GM23338 (cell line): ENCODE measurements at regions not wholly inside any gene's neighbourhood (a gene's known extent, or its start where the extent isn't known, plus 50 kb on each side); places are given as distances from the start of the nearest gene placed in this dataset.

Source experiments
- ATAC-seq: fragments of 200-7000 bp; cut with Tn5 transposase; 3 replicates; pipeline ENCODE4 v1.9.1; 2020
- DNase-seq: peaks from one replicate; pipeline ENCODE4 v3.0.0-alpha.2; 2015; ENCODE audit warnings: low spot score
- H2AFZ ChIP-seq: fragments of 200-600 bp; sonication (generic); 2 replicates; pipeline ENCODE4 v1.8.0; 2016; ENCODE audit warnings: antibody characterized with exemption, mild to moderate bottlenecking, moderate library complexity
- H3F3A ChIP-seq: fragments of 200-600 bp; sonication (generic); replicated peaks from 2 replicates; pipeline ENCODE4 v1.8.0; 2017; ENCODE audit warnings: antibody characterized with exemption, mixed run types, low read depth
- H3K27ac ChIP-seq: fragments of 200-600 bp; sonication (generic); 2 replicates; pipeline ENCODE4 v1.6.1; 2016; ENCODE audit warnings: low read depth
- H3K27me3 ChIP-seq: fragments of 200-600 bp; sonication (generic); 2 replicates; pipeline ENCODE4 v1.8.0; 2016; ENCODE audit warnings: mild to moderate bottlenecking, mixed run types, moderate library complexity; ENCODE audit not compliant: insufficient read depth
- H3K36me3 ChIP-seq: fragments of 200-600 bp; sonication (generic); 2 replicates; pipeline ENCODE4 v1.8.0; 2016; ENCODE audit warnings: mild to moderate bottlenecking; ENCODE audit not compliant: insufficient read depth
- H3K4me1 ChIP-seq: fragments of 200-600 bp; sonication (generic); 2 replicates; pipeline ENCODE4 v1.8.0; 2016; ENCODE audit warnings: mild to moderate bottlenecking, moderate library complexity; ENCODE audit not compliant: insufficient read depth
- H3K4me2 ChIP-seq: fragments of 200-600 bp; sonication (generic); 2 replicates; pipeline ENCODE4 v1.7.1; 2017; ENCODE audit warnings: mixed run types
- H3K4me3 ChIP-seq: fragments of 200-600 bp; sonication (generic); 2 replicates; pipeline ENCODE4 v1.6.1; 2016; ENCODE audit warnings: mixed run types
- H3K79me2 ChIP-seq: fragments of 200-600 bp; sonication (generic); replicated peaks from 2 replicates; pipeline ENCODE4 v1.8.0; 2017; ENCODE audit warnings: mild to moderate bottlenecking; ENCODE audit not compliant: insufficient read depth
- H3K9me2 ChIP-seq: fragments of 200-600 bp; sonication (generic); 2 replicates; pipeline ENCODE4 v1.8.0; 2017; ENCODE audit not compliant: insufficient read depth
- H4K20me1 ChIP-seq: fragments of 200-600 bp; sonication (generic); replicated peaks from 2 replicates; pipeline ENCODE4 v1.8.0; 2017; ENCODE audit warnings: mild to moderate bottlenecking; ENCODE audit not compliant: insufficient read depth
- H3K27ac Mint-ChIP-seq: 2 replicates; pipeline ENCODE4 v1.8.0; 2020; ENCODE audit warnings: inconsistent platforms, mild to moderate bottlenecking, moderate library complexity, mixed read lengths
- H3K27me3 Mint-ChIP-seq: 3 replicates; pipeline ENCODE4 v1.8.0; 2022; ENCODE audit warnings: low read depth, mild to moderate bottlenecking, moderate library complexity, mixed read lengths, inconsistent platforms; ENCODE audit not compliant: insufficient read depth, poor library complexity
- H3K36me3 Mint-ChIP-seq: 3 replicates; pipeline ENCODE4 v1.8.0; 2021; ENCODE audit warnings: low read depth, mild to moderate bottlenecking, inconsistent platforms, moderate library complexity, mixed read lengths
- H3K4me1 Mint-ChIP-seq: 3 replicates; pipeline ENCODE4 v1.8.0; 2020; ENCODE audit warnings: mild to moderate bottlenecking, inconsistent platforms, mixed read lengths
- H3K4me3 Mint-ChIP-seq: 3 replicates; pipeline ENCODE4 v1.8.0; 2021; ENCODE audit warnings: moderate library complexity, mild to moderate bottlenecking, inconsistent platforms, mixed read lengths
- H3K9me3 Mint-ChIP-seq: 3 replicates; pipeline ENCODE4 v1.8.0; 2020; ENCODE audit warnings: moderate library complexity, mild to moderate bottlenecking, inconsistent platforms, mixed read lengths
- JUNB ChIP-seq: IDR thresholded peaks from one replicate; pipeline ENCODE4 v1.6.1; 2016; ENCODE audit warnings: antibody characterized with exemption; ENCODE audit not compliant: unreplicated experiment
- STAT1 ChIP-seq: IDR thresholded peaks from one replicate; pipeline ENCODE4 v1.6.1; 2016; ENCODE audit warnings: antibody characterized with exemption; ENCODE audit not compliant: unreplicated experiment
- ZNF114 ChIP-seq: fragments of 250-450 bp; sonication (Bioruptor Pico); IDR thresholded peaks from 2 replicates; pipeline ENCODE4 v1.5.0; 2020; ENCODE audit warnings: mild to moderate bottlenecking, moderate library complexity
- ZNF462 ChIP-seq: fragments of 250-450 bp; sonication (Bioruptor Pico); IDR thresholded peaks from 2 replicates; pipeline ENCODE4 v1.5.0; 2020; ENCODE audit warnings: mild to moderate bottlenecking, moderate library complexity
- TF ChIP-seq, protein P1 (sequence below): IDR thresholded peaks from one replicate; pipeline ENCODE4 v1.6.1; 2018; ENCODE audit warnings: antibody characterized with exemption; ENCODE audit not compliant: unreplicated experiment
- TF ChIP-seq, protein P2 (sequence below), 2 experiments: fragments of 200-600 bp in 1 of 2; sonication (generic) in 1 of 2; conservative IDR thresholded peaks; 2 replicates each; pipeline versions ENCODE4 v1.5.1 to v1.6.1; 2016 to 2017; ENCODE audit warnings: antibody characterized with exemption in 2 of 2, low read depth in 2 of 2, mild to moderate bottlenecking in 2 of 2, moderate library complexity in 1 of 2

DNA sequence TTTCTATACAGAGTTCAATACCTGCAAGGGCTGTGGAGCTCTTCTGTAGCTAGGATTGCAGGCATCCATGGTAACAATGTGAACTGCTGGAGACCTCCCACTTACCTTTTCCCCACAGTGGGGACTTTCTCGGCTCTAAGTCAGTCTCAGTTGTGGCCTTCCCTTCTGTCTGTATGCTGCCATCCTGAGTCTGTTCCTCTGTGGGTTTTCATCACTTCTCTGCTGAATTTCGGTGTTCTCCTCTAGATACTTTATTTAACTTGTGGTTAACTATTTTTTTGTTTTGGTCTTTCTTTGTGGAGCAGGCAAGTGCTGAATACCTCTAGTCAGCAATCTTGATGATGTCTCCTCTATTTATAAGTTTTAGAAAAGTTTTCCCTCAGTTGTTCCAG, 647.2 kb upstream of the CDH2 start (continued):
- TF ChIP-seq ZNF462 (CRISPR knock-in tag), result no peak

GRCh38 chr18:28823506-28824182, 646.7 kb upstream of the CDH2 start:
- no peak overlapping the region for H3K4me2 ChIP-seq
- no peaks in the 10 kb centered on the region for H3K36me3 ChIP-seq
- no peaks in the 10 kb centered on the region; the same call in 2 of the 3 replicates for H3K9me3 Mint-ChIP-seq
- H3K4me1 Mint-ChIP-seq, result peaks cover 12% of the 10 kb centered on the region
- no peak overlapping the region for H2AFZ ChIP-seq
- H3K27me3 ChIP-seq, result no peaks in the 10 kb centered on the region
- H3K27me3 Mint-ChIP-seq, result peaks cover 2% of the 10 kb centered on the region
- no peak overlapping the region for H3K4me3 ChIP-seq
- no peaks in the 10 kb centered on the region for H4K20me1 ChIP-seq
- no peaks in the 10 kb centered on the region for H3K36me3 Mint-ChIP-seq
- no peak for DNase-seq
- H3K27ac ChIP-seq, result no peak overlapping the region
- H3F3A ChIP-seq, result no peaks in the 10 kb centered on the region
- H3K27ac Mint-ChIP-seq, result no peak overlapping the region
- TF ChIP-seq, protein P1, sequence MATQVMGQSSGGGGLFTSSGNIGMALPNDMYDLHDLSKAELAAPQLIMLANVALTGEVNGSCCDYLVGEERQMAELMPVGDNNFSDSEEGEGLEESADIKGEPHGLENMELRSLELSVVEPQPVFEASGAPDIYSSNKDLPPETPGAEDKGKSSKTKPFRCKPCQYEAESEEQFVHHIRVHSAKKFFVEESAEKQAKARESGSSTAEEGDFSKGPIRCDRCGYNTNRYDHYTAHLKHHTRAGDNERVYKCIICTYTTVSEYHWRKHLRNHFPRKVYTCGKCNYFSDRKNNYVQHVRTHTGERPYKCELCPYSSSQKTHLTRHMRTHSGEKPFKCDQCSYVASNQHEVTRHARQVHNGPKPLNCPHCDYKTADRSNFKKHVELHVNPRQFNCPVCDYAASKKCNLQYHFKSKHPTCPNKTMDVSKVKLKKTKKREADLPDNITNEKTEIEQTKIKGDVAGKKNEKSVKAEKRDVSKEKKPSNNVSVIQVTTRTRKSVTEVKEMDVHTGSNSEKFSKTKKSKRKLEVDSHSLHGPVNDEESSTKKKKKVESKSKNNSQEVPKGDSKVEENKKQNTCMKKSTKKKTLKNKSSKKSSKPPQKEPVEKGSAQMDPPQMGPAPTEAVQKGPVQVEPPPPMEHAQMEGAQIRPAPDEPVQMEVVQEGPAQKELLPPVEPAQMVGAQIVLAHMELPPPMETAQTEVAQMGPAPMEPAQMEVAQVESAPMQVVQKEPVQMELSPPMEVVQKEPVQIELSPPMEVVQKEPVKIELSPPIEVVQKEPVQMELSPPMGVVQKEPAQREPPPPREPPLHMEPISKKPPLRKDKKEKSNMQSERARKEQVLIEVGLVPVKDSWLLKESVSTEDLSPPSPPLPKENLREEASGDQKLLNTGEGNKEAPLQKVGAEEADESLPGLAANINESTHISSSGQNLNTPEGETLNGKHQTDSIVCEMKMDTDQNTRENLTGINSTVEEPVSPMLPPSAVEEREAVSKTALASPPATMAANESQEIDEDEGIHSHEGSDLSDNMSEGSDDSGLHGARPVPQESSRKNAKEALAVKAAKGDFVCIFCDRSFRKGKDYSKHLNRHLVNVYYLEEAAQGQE, result no peak
- TF ChIP-seq ZNF114 (CRISPR knock-in tag), result no peak
- no peak for TF ChIP-seq STAT1
- no peak for TF ChIP-seq JUNB
- TF ChIP-seq, protein P2, sequence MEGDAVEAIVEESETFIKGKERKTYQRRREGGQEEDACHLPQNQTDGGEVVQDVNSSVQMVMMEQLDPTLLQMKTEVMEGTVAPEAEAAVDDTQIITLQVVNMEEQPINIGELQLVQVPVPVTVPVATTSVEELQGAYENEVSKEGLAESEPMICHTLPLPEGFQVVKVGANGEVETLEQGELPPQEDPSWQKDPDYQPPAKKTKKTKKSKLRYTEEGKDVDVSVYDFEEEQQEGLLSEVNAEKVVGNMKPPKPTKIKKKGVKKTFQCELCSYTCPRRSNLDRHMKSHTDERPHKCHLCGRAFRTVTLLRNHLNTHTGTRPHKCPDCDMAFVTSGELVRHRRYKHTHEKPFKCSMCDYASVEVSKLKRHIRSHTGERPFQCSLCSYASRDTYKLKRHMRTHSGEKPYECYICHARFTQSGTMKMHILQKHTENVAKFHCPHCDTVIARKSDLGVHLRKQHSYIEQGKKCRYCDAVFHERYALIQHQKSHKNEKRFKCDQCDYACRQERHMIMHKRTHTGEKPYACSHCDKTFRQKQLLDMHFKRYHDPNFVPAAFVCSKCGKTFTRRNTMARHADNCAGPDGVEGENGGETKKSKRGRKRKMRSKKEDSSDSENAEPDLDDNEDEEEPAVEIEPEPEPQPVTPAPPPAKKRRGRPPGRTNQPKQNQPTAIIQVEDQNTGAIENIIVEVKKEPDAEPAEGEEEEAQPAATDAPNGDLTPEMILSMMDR (conservative IDR thresholded peaks at IDR 0.05; ENCODE audit: low read depth in 2 of 2), result no peak
- no peak for ATAC-seq
- H3K9me2 ChIP-seq, result no peaks in the 10 kb centered on the region
- H3K4me1 ChIP-seq, result peaks cover 8% of the 10 kb centered on the region
- no peaks in the 10 kb centered on the region for H3K79me2 ChIP-seq
- H3K4me3 Mint-ChIP-seq, result no peak overlapping the region
